BE2C (cell line): ENCODE measurements at regions not wholly inside any gene's neighbourhood (a gene's known extent, or its start where the extent isn't known, plus 50 kb on each side); places are given as distances from the start of the nearest gene placed in this dataset.
"Not testable (repeated sequence)": the region's sequence is repeated elsewhere in the genome, so short reads cannot be mapped to it uniquely, and the experiment has no call there.

Experiments used
- DNase-seq: peaks from one replicate; pipeline ENCODE4 v3.0.0-alpha.2; 2020
- H3K27me3 ChIP-seq: fragments of 250-450 bp; sonication (Bioruptor Pico); 2 replicates; pipeline ENCODE4 v1.5.1; 2020; ENCODE audit warnings: mild to moderate bottlenecking
- H3K36me3 ChIP-seq: fragments of 250-450 bp; sonication (Bioruptor Pico); 2 replicates; pipeline ENCODE4 v1.5.1; 2020; ENCODE audit warnings: mild to moderate bottlenecking
- H3K4me1 ChIP-seq: fragments of 250-450 bp; sonication (Bioruptor Pico); 2 replicates; pipeline ENCODE4 v1.5.1; 2020
- H3K4me3 ChIP-seq: 2 replicates; pipeline ENCODE4 v1.5.1; 2011; ENCODE audit warnings: low read depth, low read length
- H3K9me3 ChIP-seq: fragments of 250-450 bp; sonication (Bioruptor Pico); 2 replicates; pipeline ENCODE4 v1.5.1; 2020
- CTCF ChIP-seq: IDR thresholded peaks from 2 replicates; pipeline ENCODE4 v1.5.1; 2012; ENCODE audit warnings: mild to moderate bottlenecking, low read depth, low read length

- no peak for TF ChIP-seq CTCF
- no peaks in the 10 kb centered on the region for H3K36me3 ChIP-seq
- no peak for DNase-seq
- no peak overlapping the region for H3K4me3 ChIP-seq
- H3K27me3 ChIP-seq, result no peaks in the 10 kb centered on the region
- no peaks in the 10 kb centered on the region for H3K4me1 ChIP-seq
- H3K9me3 ChIP-seq, result no peaks in the 10 kb centered on the region
Observed at GRCh38 chr10:84600947-84601346, 272.6 kb downstream of the CCSER2 start.

GRCh38 chr10:84602543-84602942, 274.2 kb downstream of the CCSER2 start:
- H3K9me3 ChIP-seq, H3K4me3 ChIP-seq, DNase-seq, H3K4me1 ChIP-seq, H3K36me3 ChIP-seq, H3K27me3 ChIP-seq: not testable (repeated sequence)

- no peaks in the 10 kb centered on the region for H3K36me3 ChIP-seq
- H3K27me3 ChIP-seq, result no peaks in the 10 kb centered on the region
- no peak overlapping the region for H3K4me3 ChIP-seq
- no peak for TF ChIP-seq CTCF
- H3K9me3 ChIP-seq, result no peaks in the 10 kb centered on the region
- H3K4me1 ChIP-seq, result no peaks in the 10 kb centered on the region
- DNase-seq, result no peak
Observed at GRCh38 chr10:84603971-84604370, 275.6 kb downstream of the CCSER2 start.

- Histone ChIP-seq H3K9me3 (no peaks in the 10 kb centered on the region), H3K36me3 (no peaks in the 10 kb centered on the region), H3K27me3 (no peaks in the 10 kb centered on the region), H3K4me1 (no peaks in the 10 kb centered on the region), H3K4me3 (no peak overlapping the region)
- TF ChIP-seq CTCF, result no peak
- DNase-seq, result no peak
Observed at GRCh38 chr10:84605802-84606201, 277.4 kb downstream of the CCSER2 start.

GRCh38 chr10:84606428-84606827, 278.0 kb downstream of the CCSER2 start:
- H3K36me3 ChIP-seq, result no peaks in the 10 kb centered on the region
- H3K4me1 ChIP-seq, result no peaks in the 10 kb centered on the region
- H3K9me3 ChIP-seq, result no peaks in the 10 kb centered on the region
- no peak for DNase-seq
- no peaks in the 10 kb centered on the region for H3K27me3 ChIP-seq
- H3K4me3 ChIP-seq, result no peak overlapping the region
- no peak for TF ChIP-seq CTCF

- Histone ChIP-seq H3K27me3 (no peaks in the 10 kb centered on the region), H3K9me3 (no peaks in the 10 kb centered on the region), H3K4me1 (no peaks in the 10 kb centered on the region), H3K36me3 (no peaks in the 10 kb centered on the region), H3K4me3 (no peak overlapping the region)
- no peak for DNase-seq
- TF ChIP-seq CTCF, result no peak
Observed at GRCh38 chr10:84607044-84607443, 278.7 kb downstream of the CCSER2 start.

GRCh38 chr10:84607523-84607922, 279.1 kb downstream of the CCSER2 start:
- no peak for TF ChIP-seq CTCF
- no peak overlapping the region for H3K4me3 ChIP-seq
- H3K4me1 ChIP-seq, result no peaks in the 10 kb centered on the region
- no peak for DNase-seq
- H3K36me3 ChIP-seq, result no peaks in the 10 kb centered on the region
- H3K9me3 ChIP-seq, result no peaks in the 10 kb centered on the region
- no peaks in the 10 kb centered on the region for H3K27me3 ChIP-seq
